ENCODE measurements at regions not wholly inside any gene's neighbourhood (a gene's known extent, or its start where the extent isn't known, plus 50 kb on each side); places are given as distances from the start of the nearest gene placed in this dataset.

DNA sequence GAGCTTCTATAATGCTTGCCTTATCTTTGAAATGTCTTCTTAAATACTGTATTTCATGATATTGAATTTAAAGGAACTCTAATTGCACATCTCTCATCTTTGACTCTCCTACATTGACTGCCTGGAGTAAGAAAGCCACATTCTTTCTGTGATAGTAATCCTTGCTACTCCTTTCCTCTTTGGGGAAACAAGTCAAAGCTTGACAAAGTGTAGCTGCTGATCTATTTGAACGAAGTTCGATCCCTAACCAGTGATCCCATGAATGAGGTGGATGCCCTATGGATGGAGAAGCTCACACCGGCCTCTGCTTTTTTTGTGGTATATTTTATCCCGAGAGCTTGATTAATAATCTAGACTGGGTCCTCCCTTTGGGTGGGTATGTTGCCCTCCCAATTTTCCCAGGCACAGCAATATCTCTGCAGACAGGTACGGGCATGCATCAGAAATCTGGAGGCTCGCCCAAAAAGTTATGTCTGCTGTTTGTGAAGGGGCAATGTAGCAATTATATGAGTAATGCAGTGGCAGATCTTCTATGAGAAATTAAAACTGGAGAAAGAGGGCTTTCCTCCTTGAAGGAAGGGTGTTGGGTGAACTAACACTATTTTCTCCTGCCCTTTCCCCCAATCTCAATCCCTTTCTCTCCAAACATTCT lies 163.0 kb upstream of the FRMD6 start:
- TF ChIP-seq, protein P1, sequence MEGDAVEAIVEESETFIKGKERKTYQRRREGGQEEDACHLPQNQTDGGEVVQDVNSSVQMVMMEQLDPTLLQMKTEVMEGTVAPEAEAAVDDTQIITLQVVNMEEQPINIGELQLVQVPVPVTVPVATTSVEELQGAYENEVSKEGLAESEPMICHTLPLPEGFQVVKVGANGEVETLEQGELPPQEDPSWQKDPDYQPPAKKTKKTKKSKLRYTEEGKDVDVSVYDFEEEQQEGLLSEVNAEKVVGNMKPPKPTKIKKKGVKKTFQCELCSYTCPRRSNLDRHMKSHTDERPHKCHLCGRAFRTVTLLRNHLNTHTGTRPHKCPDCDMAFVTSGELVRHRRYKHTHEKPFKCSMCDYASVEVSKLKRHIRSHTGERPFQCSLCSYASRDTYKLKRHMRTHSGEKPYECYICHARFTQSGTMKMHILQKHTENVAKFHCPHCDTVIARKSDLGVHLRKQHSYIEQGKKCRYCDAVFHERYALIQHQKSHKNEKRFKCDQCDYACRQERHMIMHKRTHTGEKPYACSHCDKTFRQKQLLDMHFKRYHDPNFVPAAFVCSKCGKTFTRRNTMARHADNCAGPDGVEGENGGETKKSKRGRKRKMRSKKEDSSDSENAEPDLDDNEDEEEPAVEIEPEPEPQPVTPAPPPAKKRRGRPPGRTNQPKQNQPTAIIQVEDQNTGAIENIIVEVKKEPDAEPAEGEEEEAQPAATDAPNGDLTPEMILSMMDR (IDR thresholded peaks at IDR 0.05; ENCODE audit: extremely low read depth, insufficient read depth, missing control alignments) = no peak
- in situ Hi-C loops (cut with MboI; ENCODE audit: low pct_unique_long_range_greater_than_20kb, low sequenced_read_pairs, unreplicated experiment) = no loop called here
- no peak for DNase-seq (ENCODE audit: low spot score)

DNA sequence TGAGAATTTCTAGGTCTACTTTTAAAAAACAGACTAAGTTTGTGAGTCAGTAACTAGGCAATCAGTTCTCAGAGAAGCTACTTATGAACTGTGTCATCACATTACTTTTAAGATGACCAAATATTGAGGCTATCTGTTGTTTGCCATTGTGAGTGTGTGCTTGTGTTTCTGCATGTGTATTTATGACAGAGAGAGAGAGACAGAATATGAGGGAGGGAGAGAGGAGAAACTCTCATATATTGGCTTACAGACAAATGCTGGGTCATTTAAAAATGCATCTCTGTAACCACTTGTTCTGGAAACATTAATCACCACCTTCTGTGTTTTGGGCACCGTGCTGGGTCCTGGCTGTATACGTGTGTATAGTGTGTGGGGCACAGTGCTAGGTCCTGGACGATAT lies 161.5 kb upstream of the FRMD6 start:
- TF ChIP-seq, protein P1 (IDR thresholded peaks at IDR 0.05; ENCODE audit: extremely low read depth, insufficient read depth, missing control alignments) = no peak
- in situ Hi-C loops (cut with MboI; ENCODE audit: low pct_unique_long_range_greater_than_20kb, low sequenced_read_pairs, unreplicated experiment) = no loop called here
- no peak for DNase-seq (ENCODE audit: low spot score)

DNA sequence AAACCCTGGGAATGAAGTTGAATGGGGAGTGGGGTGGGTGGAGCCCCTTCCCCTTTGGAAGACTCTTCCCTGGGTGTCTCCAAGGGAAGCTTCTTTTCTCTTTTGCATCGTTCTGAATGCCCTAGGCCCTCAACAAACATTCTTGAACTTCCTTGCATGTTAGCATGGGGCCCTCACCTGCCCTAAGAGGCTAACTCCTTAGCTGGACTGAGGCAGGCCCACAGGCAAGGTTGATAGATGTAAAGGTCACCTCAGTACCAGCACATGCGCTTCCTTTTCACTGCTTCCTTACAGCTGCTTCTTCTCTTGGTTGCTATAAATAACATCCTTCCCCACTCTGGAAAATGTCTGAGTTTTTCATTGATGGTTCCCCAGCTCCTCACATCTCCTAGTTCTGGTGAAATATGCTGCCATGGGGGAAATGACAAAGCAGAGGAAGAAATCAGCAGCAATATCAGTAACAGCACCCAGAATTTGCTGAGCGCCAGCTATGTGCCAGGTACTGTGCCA lies 160.6 kb upstream of the FRMD6 start:
- TF ChIP-seq, protein P1 (IDR thresholded peaks at IDR 0.05; ENCODE audit: extremely low read depth, insufficient read depth, missing control alignments) = no peak
- in situ Hi-C loops (cut with MboI; ENCODE audit: low pct_unique_long_range_greater_than_20kb, low sequenced_read_pairs, unreplicated experiment) = no loop called here
- DNase-seq (ENCODE audit: low spot score) = no peak

DNA sequence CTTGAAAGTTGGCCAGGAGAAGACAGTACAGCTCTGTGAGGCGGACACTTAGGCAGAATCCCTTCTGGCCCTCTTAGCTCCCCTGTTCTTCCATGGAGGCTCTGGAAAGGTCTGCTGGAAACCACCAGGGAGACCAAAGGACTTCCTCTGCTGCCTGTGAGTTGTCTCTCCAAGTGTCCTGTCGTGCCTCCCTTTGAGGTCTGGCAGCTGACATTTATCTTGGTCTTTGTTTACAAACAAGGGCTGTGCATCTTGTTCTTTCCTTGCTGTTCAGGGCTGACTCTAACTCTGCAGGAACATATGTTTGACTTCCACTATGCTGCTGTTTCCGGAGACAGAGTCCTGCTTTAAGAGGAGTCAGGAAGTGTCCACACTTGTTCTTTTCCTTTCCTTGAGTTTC lies 159.9 kb upstream of the FRMD6 start:
- no peak for DNase-seq (ENCODE audit: low spot score)
- in situ Hi-C loops (cut with MboI; ENCODE audit: low pct_unique_long_range_greater_than_20kb, low sequenced_read_pairs, unreplicated experiment) = no loop called here
- TF ChIP-seq, protein P1 (IDR thresholded peaks at IDR 0.05; ENCODE audit: extremely low read depth, insufficient read depth, missing control alignments) = no peak

DNA sequence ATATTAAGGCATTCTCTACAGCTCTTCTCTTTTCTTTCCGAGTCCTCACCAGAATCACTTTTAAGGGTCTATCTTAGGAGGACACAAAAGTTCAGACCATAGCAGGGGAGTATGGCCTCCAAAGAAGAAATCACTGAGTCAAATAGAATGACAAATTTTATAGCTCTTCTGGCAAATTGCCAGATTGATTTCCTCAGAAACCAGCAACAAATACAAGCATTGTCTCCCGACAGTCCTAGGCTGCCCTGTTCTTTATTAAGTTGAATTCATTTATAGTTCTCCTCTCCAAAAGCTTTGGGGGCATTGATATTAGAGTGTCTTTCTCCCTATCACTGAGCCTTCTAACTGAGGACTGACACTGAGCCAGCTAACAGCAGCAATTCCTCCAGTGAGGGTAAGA lies 156.4 kb upstream of the FRMD6 start:
- DNase-seq (ENCODE audit: low spot score) = no peak
- in situ Hi-C loops (cut with MboI; ENCODE audit: low pct_unique_long_range_greater_than_20kb, low sequenced_read_pairs, unreplicated experiment) = no loop called here
- TF ChIP-seq, protein P1 (IDR thresholded peaks at IDR 0.05; ENCODE audit: extremely low read depth, insufficient read depth, missing control alignments) = no peak

DNA sequence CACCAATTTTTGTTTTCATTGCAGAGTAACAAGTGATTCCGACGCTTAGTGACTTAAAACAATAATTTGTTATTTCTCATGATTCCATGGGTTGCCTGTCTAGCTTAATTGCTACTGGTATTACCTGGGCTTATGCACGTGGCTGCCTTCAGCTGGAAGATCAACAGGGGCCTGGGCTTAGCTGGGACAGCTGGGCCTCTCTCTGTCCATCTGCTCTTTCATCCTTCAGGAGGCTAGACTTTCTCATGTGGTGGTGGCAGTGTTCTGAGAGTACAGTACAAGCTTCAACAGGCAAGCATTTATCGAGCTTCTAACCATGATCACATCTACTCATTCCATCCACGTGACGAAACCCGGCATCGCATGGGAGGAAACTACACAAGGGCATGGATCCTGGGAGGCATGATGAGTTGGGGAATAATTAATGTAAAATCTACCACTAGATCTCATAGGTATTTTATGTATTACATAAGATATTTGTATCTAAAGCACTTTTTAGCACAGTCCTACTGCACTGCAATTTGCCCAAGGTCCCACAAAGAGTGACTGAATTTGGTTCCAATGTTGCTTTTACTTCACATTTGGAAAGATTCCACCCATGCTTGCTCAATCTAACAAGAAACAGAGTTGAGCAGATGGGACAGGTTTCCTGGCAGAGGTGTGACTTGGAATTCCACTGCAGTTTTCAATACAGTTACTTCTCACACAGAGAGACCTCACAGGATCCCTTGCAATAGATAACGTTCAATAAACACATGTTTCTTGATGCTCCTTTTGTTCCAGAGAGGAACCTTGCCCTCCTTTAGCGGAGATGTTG lies 153.1 kb upstream of the FRMD6 start:
- in situ Hi-C loops (cut with MboI; ENCODE audit: low pct_unique_long_range_greater_than_20kb, low sequenced_read_pairs, unreplicated experiment) = no loop called here
- no peak for DNase-seq (ENCODE audit: low spot score)
- TF ChIP-seq, protein P1 (IDR thresholded peaks at IDR 0.05; ENCODE audit: extremely low read depth, insufficient read depth, missing control alignments) = no peak

Data from GM13977 (cell line).